HG03442 (cell line): ENCODE measurements at regions not wholly inside any gene's neighbourhood (a gene's known extent, or its start where the extent isn't known, plus 50 kb on each side); places are given as distances from the start of the nearest gene placed in this dataset.

Experiments used
- ATAC-seq: cut with Tn5 transposase; IDR thresholded peaks from one replicate; pipeline ENCODE4 v1.9.1; 2021; ENCODE audit warnings: mild to moderate bottlenecking, moderate library complexity; ENCODE audit not compliant: unreplicated experiment

DNA sequence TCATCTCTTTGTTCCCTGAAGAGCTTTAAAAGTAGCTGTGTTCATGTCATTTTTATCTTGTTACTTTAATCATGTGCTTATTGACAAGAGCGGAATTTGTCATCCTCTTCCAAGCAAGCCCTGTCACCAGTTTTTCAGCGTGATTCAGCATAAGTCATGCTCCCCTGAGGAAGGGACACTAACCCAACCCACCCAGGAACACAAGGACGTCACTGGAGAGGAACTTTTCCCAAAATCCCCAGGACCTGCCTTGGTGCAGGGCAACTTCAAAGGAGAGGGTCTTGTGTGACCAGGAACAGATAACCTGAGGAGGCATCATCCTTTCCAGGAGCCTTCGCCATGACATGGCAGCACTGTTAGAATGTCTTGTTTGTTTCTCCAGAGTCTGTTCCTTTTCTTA lies 107.1 kb upstream of the DIO3 start:
- no peak for ATAC-seq

DNA sequence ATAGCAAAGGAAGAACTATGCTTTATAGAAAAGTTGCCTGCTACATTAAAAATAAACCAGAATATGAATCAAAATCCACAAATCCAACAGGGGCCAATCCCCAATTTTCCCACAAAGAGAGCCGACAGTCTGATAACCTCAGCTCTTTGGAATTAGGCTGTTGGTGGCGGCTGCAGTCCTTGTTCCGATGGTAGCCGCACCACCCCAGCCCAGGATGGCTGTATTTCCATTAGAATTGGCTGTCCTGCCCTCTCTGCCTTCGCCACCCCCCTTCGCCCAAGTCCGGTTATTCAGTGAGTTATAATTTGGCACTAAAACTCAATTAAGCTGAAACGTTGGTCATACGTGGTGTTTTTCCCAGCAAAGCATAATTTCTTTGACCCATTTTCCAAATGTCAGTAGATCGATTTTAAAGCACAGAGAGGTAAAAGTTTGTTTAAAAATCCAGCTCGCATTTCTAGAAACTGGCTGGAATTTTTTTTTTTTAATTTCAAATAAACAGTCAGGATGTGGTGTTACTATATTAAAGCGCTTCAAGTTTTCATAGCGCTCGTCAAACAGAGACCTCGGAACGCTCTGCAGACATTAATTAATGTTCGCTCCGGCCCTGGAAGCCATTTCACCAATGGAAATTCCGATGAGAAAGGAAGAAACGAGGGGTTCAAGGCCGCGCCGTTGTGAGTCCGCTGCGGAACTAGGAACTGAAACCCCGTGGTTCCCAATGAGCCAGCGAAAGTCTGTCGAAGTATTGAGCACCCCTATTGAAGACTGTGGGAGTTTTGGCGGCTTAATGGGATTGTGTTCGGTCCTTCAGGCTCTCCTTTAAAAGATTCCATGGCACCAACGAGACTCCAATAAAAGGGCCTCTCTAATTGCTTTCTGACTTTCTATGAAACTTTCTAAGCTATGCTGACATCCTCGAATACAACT lies 104.8 kb upstream of the DIO3 start:
- ATAC-seq = no peak

DNA sequence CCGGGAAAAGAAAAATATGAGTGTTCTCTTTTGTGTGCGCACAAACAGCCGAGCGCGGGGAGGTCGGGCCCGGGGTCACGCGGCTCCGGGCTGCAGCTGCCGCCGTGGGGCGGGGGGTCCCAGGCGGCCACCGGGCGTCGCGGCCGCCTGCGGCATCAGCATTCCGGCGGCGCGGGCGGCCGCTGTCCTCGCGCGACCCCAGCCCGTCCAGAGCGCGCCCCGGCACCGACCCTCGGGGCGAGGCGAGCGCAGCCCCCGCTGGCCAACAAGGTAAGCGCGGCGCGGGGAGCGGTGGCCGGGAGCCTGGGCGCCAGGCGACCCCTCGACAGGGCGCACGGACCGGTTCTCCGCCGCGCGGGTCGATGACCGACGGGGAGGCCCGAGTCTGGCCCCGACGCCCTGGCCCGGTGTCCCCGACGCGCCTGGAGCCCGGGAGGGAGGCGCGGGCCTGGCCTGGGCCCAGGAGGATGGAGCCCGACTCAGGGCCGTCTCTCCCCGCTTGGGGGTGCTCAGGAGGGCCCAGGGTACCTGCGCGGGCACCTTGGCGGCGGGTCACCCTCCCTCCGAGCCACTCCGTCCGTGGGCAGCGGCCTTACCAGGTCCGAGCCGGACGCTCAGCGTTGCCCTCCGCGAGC lies 103.9 kb upstream of the DIO3 start:
- no peak for ATAC-seq

DNA sequence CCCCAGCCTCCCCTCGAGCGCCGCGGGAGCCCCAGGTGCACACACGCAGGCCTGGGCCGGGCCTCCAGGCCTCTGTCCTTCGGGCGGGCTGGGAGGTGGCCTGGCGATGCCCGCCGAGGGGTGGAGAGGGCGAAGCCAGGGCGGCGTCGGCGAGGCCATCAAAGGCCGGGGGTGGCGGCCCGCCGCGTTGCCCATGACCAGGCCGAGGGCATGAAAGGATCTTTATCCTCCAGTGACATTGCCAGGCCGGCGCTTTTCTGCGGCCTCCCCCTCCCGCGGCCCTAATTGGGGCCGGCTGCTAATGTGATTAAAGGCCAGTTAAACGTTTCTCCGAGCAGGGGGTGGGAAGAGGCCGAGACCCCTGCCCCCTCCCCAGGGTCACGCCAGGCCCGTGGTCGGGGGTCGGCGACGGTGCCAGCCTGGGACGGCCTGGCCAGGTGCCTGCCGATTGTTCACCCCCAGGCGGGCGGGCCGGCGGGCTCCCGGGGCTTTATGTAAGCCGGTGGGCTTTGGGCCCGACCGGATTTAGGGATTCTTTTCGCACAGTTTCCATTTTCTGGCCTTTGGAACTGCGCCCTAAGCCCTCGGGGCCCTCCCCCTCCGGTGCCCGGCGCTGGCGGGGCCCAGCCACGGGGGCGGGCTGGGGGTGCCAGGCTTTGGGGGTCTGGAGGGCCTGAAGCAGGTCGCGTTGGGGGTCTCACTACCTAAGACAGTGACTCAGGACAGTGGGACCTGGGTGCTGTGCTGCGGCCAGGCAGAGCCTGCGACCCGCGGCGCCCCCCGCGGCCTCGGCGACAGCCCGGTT lies 103.2 kb upstream of the DIO3 start:
- no peak for ATAC-seq

DNA sequence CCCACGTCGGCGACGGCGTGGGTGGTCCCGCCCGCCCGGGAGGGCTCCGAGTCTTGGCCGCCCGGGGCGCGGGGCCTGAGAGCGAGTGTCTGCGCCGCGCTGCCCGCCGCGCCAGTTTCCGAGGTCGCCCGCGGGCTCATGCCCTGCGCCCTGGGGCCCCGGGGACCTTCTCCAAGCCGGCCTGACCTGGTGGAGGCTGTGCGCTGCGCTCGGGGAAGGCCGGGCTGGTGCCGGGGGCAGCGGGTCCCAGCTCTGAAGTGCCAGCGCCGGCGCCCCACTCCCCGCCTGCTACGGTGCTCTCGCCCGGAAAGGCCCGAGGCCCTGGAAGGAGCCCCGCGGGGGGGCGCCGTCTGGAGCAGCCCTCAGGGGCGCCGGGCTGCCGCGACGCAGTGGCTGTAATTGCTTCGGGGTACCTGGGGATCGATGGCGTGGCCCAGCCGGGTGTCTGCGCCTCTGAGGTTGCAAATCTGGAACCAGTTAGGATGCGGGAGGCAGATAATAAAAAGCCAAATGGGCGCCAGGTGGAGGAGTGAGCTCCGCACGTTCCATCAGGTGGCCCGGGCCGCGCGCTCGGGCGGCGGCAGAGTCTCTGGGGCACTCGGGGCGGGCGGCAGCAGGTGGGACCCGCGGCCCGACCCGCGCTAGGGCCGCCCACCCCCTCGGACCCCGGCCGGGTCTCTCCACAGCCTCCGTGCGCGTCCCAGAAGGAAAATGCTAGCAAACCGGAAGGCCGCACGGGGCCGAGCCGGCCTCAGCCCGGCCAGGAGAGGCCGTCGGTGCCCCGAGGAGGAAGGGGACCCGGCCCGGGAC lies 102.3 kb upstream of the DIO3 start:
- ATAC-seq = no peak

- ATAC-seq = no peak
These were observed 101.8 kb upstream of the DIO3 start for GRCh38 chr14:101459551-101459900.

DNA sequence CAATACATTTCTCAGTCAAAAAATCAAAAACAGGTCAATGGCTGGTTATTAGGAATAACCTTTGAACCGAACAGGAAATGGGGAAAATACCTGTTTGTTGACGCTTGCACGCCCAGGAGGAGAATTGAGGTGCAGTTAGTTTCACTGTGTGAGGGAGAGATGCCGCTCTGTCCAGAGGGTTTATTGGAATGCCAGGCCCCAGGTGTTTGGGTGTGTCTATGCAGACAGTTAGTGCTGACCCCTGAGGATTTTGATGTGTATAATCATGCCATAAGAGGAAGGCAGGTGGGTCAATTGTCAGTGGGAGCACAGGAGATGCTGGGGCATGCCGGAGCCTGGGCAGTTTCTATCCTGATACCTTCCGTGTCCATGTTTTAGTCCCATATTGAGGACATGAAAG lies 100.8 kb upstream of the DIO3 start:
- no peak for ATAC-seq

DNA sequence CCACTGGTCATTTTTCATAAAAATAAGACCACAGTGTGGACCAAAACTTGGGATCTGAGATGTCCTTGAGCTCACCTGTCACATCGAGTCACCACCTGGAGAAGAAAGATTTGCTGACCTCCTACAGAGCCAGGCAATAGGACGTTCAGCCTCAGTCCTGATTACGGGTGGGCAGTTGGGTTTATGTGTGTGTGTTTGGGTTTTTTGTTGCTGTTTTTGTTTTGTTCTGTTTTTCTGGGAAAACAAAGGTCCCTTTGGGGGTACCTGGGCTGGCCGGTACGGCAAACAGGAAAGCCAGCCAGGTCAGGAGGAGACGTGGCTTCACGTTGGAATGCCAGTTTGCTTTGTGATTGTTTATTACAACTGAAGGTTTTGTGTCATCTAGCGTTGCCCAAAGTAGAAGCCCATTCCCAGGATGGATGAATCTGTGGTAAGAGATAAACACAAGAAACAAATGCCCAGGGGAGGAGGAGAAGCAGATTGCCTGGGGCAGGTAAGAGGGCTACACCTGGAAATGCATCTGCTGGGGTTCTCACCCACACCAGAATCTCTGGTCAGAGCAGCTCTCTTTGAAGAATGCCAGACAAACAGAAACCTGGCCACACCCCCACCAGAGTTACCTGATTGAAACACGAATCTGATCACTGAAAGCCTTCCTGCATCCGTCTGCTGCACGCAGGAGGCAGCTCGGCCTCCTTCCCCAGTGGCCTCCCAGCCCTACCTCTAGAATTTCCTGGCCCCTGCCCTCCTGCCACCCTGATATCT lies 100.1 kb upstream of the DIO3 start:
- no peak for ATAC-seq

GRCh38 chr14:101461891-101462290 lies 99.4 kb upstream of the DIO3 start:
- no peak for ATAC-seq

GRCh38 chr14:101462726-101463565 lies 98.3 kb upstream of the DIO3 start:
- no peak for ATAC-seq

GRCh38 chr14:101463566-101464171 lies 97.6 kb upstream of the DIO3 start:
- ATAC-seq = no peak

DNA sequence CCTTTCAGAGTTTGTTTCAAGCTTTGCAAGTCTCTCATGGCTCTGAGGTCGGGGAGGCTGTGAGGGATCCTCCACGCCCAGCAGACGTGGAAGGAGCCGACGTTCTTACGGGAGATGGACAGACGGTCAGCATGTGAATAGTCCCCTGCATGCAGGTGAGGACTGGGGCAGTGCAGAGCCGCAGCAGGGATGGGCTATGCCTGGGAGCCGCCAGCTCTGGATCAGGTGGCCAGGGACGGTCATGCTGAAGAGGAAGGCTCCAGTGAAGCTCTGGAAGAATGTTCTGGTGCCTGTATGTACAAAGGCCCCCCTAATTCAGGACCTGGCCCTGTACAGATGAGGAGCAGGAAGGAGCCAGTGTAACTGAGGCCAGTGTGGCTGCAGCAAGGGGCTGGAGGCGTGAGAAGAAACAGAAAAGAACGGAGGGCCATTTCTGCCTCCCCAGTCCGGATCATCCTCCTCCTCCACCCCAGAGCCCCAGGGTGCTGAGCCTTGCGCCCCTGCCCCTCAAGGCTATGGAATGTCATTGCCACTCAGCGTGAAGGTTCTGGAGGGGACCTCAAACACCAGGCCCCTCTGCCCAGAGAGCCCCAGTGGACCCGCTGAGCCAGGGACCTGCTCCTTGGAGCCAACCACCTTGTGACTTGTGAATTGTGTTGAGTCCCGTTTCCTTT lies 96.8 kb upstream of the DIO3 start:
- no peak for ATAC-seq

GRCh38 chr14:101464984-101465794 lies 96.1 kb upstream of the DIO3 start:
- no peak for ATAC-seq

DNA sequence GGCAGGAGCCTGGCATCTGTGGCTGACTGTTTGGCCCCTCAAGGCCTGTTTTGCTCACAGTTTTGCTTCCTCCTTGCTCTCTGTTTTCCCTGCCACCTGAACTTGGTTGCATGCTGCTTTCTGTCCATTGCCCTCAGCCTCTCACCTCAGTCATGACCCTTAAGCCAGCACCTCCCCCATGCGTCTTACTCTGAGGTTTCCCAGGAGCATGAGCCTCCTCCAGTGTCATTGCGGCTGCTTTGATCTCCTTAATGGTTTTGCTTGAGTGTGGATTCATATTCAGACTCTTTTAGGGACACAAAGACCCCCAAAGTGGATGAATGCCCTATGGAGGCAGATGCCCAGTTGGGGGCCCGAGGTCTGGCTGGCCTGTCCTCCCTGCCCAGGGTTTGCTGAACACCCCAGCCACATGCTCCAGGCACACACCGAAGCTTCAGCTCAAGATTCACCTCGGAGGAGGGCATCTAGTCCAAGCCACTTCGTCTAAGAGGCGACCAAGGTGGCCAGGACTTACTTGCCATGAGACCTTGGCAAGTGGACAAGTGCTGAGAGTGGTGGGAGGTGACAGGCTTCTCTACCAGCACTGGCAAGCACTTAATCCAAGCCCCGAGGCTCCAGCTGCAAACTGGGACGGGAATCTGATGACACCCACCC lies 95.4 kb upstream of the DIO3 start:
- no peak for ATAC-seq

GRCh38 chr14:101466456-101467180 lies 94.7 kb upstream of the DIO3 start:
- no peak for ATAC-seq
